Osteoblast (primary cell): ENCODE measurements at regions not wholly inside any gene's neighbourhood (a gene's known extent, or its start where the extent isn't known, plus 50 kb on each side); places are given as distances from the start of the nearest gene placed in this dataset.
A peak's percentile ranks its signal among the peaks of the same experiment; 100 is the strongest.

Experiments used
- DNase-seq: peaks from one replicate; pipeline ENCODE4 v3.0.0; 2011; ENCODE audit warnings: low spot score, mixed read lengths; ENCODE audit not compliant: insufficient read length; ENCODE audit errors: missing footprints
- H2AFZ ChIP-seq: 2 replicates; pipeline ENCODE4 v1.6.0; 2011; ENCODE audit warnings: mild to moderate bottlenecking, low read length
- H3K27ac ChIP-seq: 2 replicates; pipeline ENCODE4 v1.5.1; 2011; ENCODE audit warnings: mild to moderate bottlenecking, low read depth, low read length, moderate library complexity
- H3K27me3 ChIP-seq: 2 replicates; pipeline ENCODE4 v1.6.0; 2012; ENCODE audit warnings: mild to moderate bottlenecking, control low read depth, inconsistent platforms, low read length, moderate library complexity; ENCODE audit not compliant: insufficient read depth
- H3K36me3 ChIP-seq: 2 replicates; pipeline ENCODE4 v1.5.1; 2011; ENCODE audit warnings: mild to moderate bottlenecking, low read length, control low read depth, moderate library complexity; ENCODE audit not compliant: insufficient read depth
- H3K4me1 ChIP-seq: 2 replicates; pipeline ENCODE4 v1.5.1; 2011; ENCODE audit warnings: mild to moderate bottlenecking, low read length, control low read depth, moderate library complexity; ENCODE audit not compliant: insufficient read depth
- H3K4me2 ChIP-seq: 2 replicates; pipeline ENCODE4 v1.6.0; 2011; ENCODE audit warnings: mild to moderate bottlenecking, low read length; ENCODE audit not compliant: insufficient read depth
- H3K4me3 ChIP-seq: fragments of 200-600 bp; sonication (generic); 3 replicates; pipeline ENCODE4 v1.5.1; 2012; ENCODE audit warnings: mild to moderate bottlenecking, low read length, inconsistent platforms; ENCODE audit not compliant: insufficient read depth
- H3K79me2 ChIP-seq: 2 replicates; pipeline ENCODE4 v1.6.0; 2012; ENCODE audit warnings: mild to moderate bottlenecking, low read length, control low read depth, inconsistent platforms; ENCODE audit not compliant: insufficient read depth
- H3K9me3 ChIP-seq: 2 replicates; pipeline ENCODE4 v1.5.1; 2011; ENCODE audit warnings: low read depth, low read length, control low read depth
- H4K20me1 ChIP-seq: 2 replicates; pipeline ENCODE4 v1.6.0; 2012; ENCODE audit warnings: mild to moderate bottlenecking, low read length, control low read depth; ENCODE audit not compliant: insufficient read depth
- TF ChIP-seq, protein P1 (sequence below): IDR thresholded peaks from 2 replicates; pipeline ENCODE4 v1.5.1; 2011; ENCODE audit warnings: mild to moderate bottlenecking, low read depth, low read length, moderate library complexity; ENCODE audit errors: extremely low read depth

GRCh38 chr16:86941731-86942130 is 363.4 kb downstream of the FOXL1 start:
- H3K27me3 ChIP-seq: no peaks in the 10 kb centered on the region
- peaks cover 4% of the 10 kb centered on the region for H3K9me3 ChIP-seq
- H2AFZ ChIP-seq: no peak overlapping the region
- H3K79me2 ChIP-seq: no peaks in the 10 kb centered on the region
- no peaks in the 10 kb centered on the region for H4K20me1 ChIP-seq
- TF ChIP-seq, protein P1, sequence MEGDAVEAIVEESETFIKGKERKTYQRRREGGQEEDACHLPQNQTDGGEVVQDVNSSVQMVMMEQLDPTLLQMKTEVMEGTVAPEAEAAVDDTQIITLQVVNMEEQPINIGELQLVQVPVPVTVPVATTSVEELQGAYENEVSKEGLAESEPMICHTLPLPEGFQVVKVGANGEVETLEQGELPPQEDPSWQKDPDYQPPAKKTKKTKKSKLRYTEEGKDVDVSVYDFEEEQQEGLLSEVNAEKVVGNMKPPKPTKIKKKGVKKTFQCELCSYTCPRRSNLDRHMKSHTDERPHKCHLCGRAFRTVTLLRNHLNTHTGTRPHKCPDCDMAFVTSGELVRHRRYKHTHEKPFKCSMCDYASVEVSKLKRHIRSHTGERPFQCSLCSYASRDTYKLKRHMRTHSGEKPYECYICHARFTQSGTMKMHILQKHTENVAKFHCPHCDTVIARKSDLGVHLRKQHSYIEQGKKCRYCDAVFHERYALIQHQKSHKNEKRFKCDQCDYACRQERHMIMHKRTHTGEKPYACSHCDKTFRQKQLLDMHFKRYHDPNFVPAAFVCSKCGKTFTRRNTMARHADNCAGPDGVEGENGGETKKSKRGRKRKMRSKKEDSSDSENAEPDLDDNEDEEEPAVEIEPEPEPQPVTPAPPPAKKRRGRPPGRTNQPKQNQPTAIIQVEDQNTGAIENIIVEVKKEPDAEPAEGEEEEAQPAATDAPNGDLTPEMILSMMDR: no peak
- H3K4me1 ChIP-seq: peaks cover 21% of the 10 kb centered on the region
- DNase-seq: peak; percentile 4
- H3K4me3 ChIP-seq: no peak overlapping the region
- H3K36me3 ChIP-seq: no peaks in the 10 kb centered on the region
- no peak overlapping the region for H3K4me2 ChIP-seq
- peak overlapping the region; percentile 83 for H3K27ac ChIP-seq

GRCh38 chr16:86942151-86943051 is 364.1 kb downstream of the FOXL1 start:
- Histone ChIP-seq H3K9me3 (peaks cover 4% of the 10 kb centered on the region), H3K4me3 (peak overlapping the region; percentile 14), H3K4me1 (peaks cover 21% of the 10 kb centered on the region), H3K4me2 (peak overlapping the region; percentile 52), H3K27ac (peak overlapping the region; percentile 83), H3K79me2 (no peaks in the 10 kb centered on the region), H3K36me3 (no peaks in the 10 kb centered on the region), H4K20me1 (no peaks in the 10 kb centered on the region), H3K27me3 (no peaks in the 10 kb centered on the region), H2AFZ (peak overlapping the region; percentile 66)
- TF ChIP-seq, protein P1: no peak
- DNase-seq: peak; percentile 94

DNA sequence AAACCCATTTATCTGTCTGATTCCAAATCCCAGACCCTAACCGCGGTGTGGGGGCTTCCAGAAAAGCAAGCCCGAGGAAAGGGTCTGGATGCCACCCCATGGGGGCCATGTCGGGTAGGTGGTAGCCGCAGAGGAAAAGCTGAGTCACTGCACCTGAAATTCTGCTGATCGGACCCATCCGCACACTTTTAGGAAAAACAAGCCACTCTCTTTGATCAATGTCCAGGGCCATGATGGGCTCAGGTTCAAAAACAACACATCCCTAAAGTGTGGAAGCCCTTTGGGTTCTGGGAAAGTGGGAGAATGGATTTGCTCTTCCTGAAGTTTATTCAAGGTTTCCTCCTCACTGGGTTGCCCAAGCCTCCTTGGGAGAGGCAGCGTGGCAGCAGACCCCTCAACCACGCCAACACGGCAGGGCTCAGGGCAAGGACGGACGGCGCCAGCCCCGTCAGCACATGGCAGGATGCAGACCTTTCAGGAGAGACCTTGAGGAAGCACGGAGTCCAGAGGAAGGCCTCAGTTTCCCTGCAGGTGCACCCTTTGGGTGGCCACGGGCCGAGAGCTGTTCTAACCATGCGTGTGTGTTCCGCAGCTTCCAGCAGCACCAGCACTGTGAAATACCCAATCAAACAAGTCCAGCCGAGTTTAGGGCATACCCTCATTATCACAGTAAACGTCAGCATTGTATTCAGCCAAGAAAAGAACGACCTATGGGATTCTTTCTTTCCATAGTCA is 367.0 kb downstream of the FOXL1 start:
- H3K27me3 ChIP-seq: no peaks in the 10 kb centered on the region
- H3K36me3 ChIP-seq: no peaks in the 10 kb centered on the region
- no peak overlapping the region for H3K27ac ChIP-seq
- H3K4me3 ChIP-seq: no peak overlapping the region
- no peaks in the 10 kb centered on the region for H4K20me1 ChIP-seq
- TF ChIP-seq, protein P1: no peak
- no peaks in the 10 kb centered on the region for H3K9me3 ChIP-seq
- peak; percentile 61 for DNase-seq
- H2AFZ ChIP-seq: no peak overlapping the region
- H3K4me1 ChIP-seq: peaks cover 23% of the 10 kb centered on the region
- no peak overlapping the region for H3K4me2 ChIP-seq
- no peaks in the 10 kb centered on the region for H3K79me2 ChIP-seq

- no peak overlapping the region for H2AFZ ChIP-seq
- peak overlapping the region; percentile 13 for H3K4me2 ChIP-seq
- peak; percentile 85 for DNase-seq
These were observed 368.0 kb downstream of the FOXL1 start for GRCh38 chr16:86946396-86946795.

More at GRCh38 chr16:86946396-86946795, 368.0 kb downstream of the FOXL1 start:
- H4K20me1 ChIP-seq: no peaks in the 10 kb centered on the region
- TF ChIP-seq, protein P1: no peak
- peaks cover 31% of the 10 kb centered on the region for H3K4me1 ChIP-seq
- H3K36me3 ChIP-seq: no peaks in the 10 kb centered on the region
- H3K27ac ChIP-seq: no peak overlapping the region
- H3K79me2 ChIP-seq: no peaks in the 10 kb centered on the region
- H3K27me3 ChIP-seq: no peaks in the 10 kb centered on the region
- H3K9me3 ChIP-seq: no peaks in the 10 kb centered on the region
- H3K4me3 ChIP-seq: no peak overlapping the region
